Astrocyte (in vitro differentiated cells and primary cell): ENCODE measurements at regions not wholly inside any gene's neighbourhood (a gene's known extent, or its start where the extent isn't known, plus 50 kb on each side); places are given as distances from the start of the nearest gene placed in this dataset.

Source experiments
- EZH2 ChIP-seq: IDR thresholded peaks from 2 replicates; pipeline ENCODE4 v1.6.1; 2012; ENCODE audit warnings: mild to moderate bottlenecking, low read length, inconsistent platforms; ENCODE audit not compliant: insufficient read depth
- TF ChIP-seq, protein P1 (sequence below): IDR thresholded peaks from 2 replicates; pipeline ENCODE4 v1.5.1; 2011; ENCODE audit warnings: low read depth, mild to moderate bottlenecking, inconsistent platforms, low read length, moderate library complexity; ENCODE audit not compliant: insufficient read depth

GRCh38 chr17:54029986-54030385 lies 207.3 kb downstream of the KIF2B start:
- TF ChIP-seq EZH2, result no peak
- TF ChIP-seq, protein P1, sequence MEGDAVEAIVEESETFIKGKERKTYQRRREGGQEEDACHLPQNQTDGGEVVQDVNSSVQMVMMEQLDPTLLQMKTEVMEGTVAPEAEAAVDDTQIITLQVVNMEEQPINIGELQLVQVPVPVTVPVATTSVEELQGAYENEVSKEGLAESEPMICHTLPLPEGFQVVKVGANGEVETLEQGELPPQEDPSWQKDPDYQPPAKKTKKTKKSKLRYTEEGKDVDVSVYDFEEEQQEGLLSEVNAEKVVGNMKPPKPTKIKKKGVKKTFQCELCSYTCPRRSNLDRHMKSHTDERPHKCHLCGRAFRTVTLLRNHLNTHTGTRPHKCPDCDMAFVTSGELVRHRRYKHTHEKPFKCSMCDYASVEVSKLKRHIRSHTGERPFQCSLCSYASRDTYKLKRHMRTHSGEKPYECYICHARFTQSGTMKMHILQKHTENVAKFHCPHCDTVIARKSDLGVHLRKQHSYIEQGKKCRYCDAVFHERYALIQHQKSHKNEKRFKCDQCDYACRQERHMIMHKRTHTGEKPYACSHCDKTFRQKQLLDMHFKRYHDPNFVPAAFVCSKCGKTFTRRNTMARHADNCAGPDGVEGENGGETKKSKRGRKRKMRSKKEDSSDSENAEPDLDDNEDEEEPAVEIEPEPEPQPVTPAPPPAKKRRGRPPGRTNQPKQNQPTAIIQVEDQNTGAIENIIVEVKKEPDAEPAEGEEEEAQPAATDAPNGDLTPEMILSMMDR, result no peak
